Esophagus muscularis mucosa (tissue), 4 donors: ENCODE measurements at regions not wholly inside any gene's neighbourhood (a gene's known extent, or its start where the extent isn't known, plus 50 kb on each side); places are given as distances from the start of the nearest gene placed in this dataset.

Experiments
- EP300 ChIP-seq: sonication (generic); formaldehyde crosslinking; IDR thresholded peaks from one replicate; pipeline ENCODE4 v1.6.1; 2017; ENCODE audit warnings: antibody characterized with exemption
- POLR2A ChIP-seq: fragments of 450-650 bp; IDR thresholded peaks from one replicate; pipeline ENCODE4 v1.6.1; 2017; ENCODE audit warnings: antibody characterized with exemption, moderate library complexity, mild to moderate bottlenecking, low read depth
- POLR2AphosphoS5 ChIP-seq, 2 donors: sonication (generic); formaldehyde crosslinking; IDR thresholded peaks; one replicate each; pipeline ENCODE4 v1.6.1; 2017; ENCODE audit warnings: antibody characterized with exemption in 2 of 2
- TF ChIP-seq, protein P1 (sequence below), 3 experiments: fragments of 200-600 bp in 2 of 3; fragments of 450-650 bp in 1 of 3; sonication (generic) in 2 of 3; IDR thresholded peaks; one replicate each; pipeline ENCODE4 v1.5.1; 2017 to 2019; ENCODE audit warnings: antibody characterized with exemption in 3 of 3, mild to moderate bottlenecking in 2 of 3, moderate library complexity in 1 of 3

DNA sequence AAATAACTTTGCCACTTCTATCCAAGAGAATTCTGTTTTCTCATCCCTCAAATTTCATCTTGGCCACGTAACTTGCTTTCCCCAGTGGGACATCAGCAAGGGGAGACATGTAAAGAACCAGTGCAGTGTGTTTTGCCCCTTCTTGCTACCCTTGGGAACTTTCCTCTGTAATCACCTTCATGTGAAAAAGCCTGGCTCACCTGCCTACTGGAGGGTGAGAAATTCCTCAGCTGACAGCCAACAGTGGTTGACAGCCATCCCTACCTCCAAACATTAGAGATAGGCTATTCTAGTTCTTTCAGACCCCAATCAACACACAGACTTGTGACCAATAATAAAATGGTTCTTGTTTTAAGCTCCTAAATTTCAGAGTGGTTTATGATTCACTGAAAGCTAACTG is 333.9 kb upstream of the TBC1D5 start:
- TF ChIP-seq, protein P1, sequence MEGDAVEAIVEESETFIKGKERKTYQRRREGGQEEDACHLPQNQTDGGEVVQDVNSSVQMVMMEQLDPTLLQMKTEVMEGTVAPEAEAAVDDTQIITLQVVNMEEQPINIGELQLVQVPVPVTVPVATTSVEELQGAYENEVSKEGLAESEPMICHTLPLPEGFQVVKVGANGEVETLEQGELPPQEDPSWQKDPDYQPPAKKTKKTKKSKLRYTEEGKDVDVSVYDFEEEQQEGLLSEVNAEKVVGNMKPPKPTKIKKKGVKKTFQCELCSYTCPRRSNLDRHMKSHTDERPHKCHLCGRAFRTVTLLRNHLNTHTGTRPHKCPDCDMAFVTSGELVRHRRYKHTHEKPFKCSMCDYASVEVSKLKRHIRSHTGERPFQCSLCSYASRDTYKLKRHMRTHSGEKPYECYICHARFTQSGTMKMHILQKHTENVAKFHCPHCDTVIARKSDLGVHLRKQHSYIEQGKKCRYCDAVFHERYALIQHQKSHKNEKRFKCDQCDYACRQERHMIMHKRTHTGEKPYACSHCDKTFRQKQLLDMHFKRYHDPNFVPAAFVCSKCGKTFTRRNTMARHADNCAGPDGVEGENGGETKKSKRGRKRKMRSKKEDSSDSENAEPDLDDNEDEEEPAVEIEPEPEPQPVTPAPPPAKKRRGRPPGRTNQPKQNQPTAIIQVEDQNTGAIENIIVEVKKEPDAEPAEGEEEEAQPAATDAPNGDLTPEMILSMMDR (IDR thresholded peaks at IDR 0.05): no peak
- TF ChIP-seq EP300 (no peak), POLR2AphosphoS5 (IDR thresholded peaks at IDR 0.05) (no peak), POLR2A (no peak)
